Testis (tissue), 2 donors: ENCODE measurements at regions not wholly inside any gene's neighbourhood (a gene's known extent, or its start where the extent isn't known, plus 50 kb on each side); places are given as distances from the start of the nearest gene placed in this dataset.

Experiments used
- DNase-seq: peaks from one replicate; pipeline ENCODE4 v3.0.0-alpha.2; 2019
- H3K27ac ChIP-seq, 2 donors: fragments of 200-600 bp; sonication (generic); one replicate each; pipeline ENCODE4 v1.5.1; 2019
- H3K27me3 ChIP-seq: fragments of 200-600 bp; sonication (generic); one replicate; pipeline ENCODE4 v1.5.1; 2019
- H3K36me3 ChIP-seq: fragments of 200-600 bp; sonication (generic); one replicate; pipeline ENCODE4 v1.5.1; 2017; ENCODE audit warnings: low read depth; ENCODE audit errors: missing control alignments
- H3K4me1 ChIP-seq: fragments of 200-600 bp; sonication (generic); one replicate; pipeline ENCODE4 v1.5.1; 2019
- H3K4me3 ChIP-seq, 2 donors: fragments of 200-600 bp; sonication (generic); one replicate each; pipeline ENCODE4 v1.5.1; 2017 to 2019
- H3K9me3 ChIP-seq: fragments of 200-600 bp; sonication (generic); one replicate; pipeline ENCODE4 v1.5.1; 2017
- CTCF ChIP-seq, 3 experiments: fragments of 450-650 bp in 2 of 3; fragments of 200-600 bp in 1 of 3; sonication (generic) in 1 of 3; IDR thresholded peaks; one replicate each; pipeline ENCODE4 v1.5.1; 2016 to 2019; ENCODE audit warnings: antibody characterized with exemption in 3 of 3, mild to moderate bottlenecking in 2 of 3, moderate library complexity in 1 of 3
- POLR2A ChIP-seq: fragments of 450-650 bp; IDR thresholded peaks from one replicate; pipeline ENCODE4 v1.6.1; 2017; ENCODE audit warnings: antibody characterized with exemption, mild to moderate bottlenecking, moderate library complexity
- WGBS, 2 donors: methylation state at CpG; one replicate each; pipeline ENCODE4 v1.1.5; 2018; 5-methylcytosine and 5-hydroxymethylcytosine counted together
- intact Hi-C: fragments of 100-400 bp; cut with DNase I; formaldehyde crosslinking; loops from one replicate; pipeline ENCODE4 v1.15.1; 2023; ENCODE audit warnings: low total_unique reads

DNA sequence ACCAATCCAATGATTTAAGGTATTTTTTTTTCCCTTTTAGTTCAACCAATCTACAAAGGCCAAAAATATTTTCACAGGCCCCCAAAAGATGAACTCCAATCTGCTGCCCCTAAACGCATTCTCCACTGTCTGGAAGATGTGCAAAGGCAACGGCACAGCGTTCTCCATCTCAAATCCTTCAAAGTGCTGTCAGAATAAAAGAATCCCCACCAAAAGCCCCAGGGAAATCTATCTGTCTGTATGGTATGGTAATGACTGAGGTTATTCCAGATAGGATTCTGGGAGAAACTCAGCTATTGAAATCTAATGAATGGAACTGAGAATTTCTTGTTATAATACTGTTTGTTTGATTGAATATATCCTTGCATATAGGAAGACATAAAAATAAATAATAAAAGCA is 217.8 kb upstream of the CCN2 start:
- H3K4me1 ChIP-seq: no peaks in the 10 kb centered on the region
- H3K9me3 ChIP-seq: no peaks in the 10 kb centered on the region
- no peak overlapping the region for H3K27ac ChIP-seq
- intact Hi-C loops: no loop called here
- WGBS, 2 donors: 77 to 85% methylated on average over 3 of the region's 3 CpGs
- no peaks in the 10 kb centered on the region for H3K36me3 ChIP-seq
- DNase-seq: no peak
- no peak overlapping the region for H3K4me3 ChIP-seq
- H3K27me3 ChIP-seq: no peaks in the 10 kb centered on the region
- TF ChIP-seq CTCF (IDR thresholded peaks at IDR 0.05) (no peak), POLR2A (no peak)

- Histone ChIP-seq H3K4me3 (no peak overlapping the region), H3K4me1 (no peaks in the 10 kb centered on the region), H3K9me3 (no peaks in the 10 kb centered on the region), H3K27me3 (no peaks in the 10 kb centered on the region), H3K27ac (no peak overlapping the region), H3K36me3 (no peaks in the 10 kb centered on the region)
- WGBS, 2 donors: 63 to 66% methylated on average over 4 of the region's 4 CpGs
- intact Hi-C loops: no loop called here
- no peak for TF ChIP-seq CTCF (IDR thresholded peaks at IDR 0.05)
- TF ChIP-seq POLR2A: no peak
- no peak for DNase-seq
These were observed 217.0 kb upstream of the CCN2 start for GRCh38 chr6:132167929-132168892.

GRCh38 chr6:132166526-132167051 is 215.4 kb upstream of the CCN2 start:
- WGBS, 2 donors: 76 to 84% methylated on average over 1 of the region's 1 CpG
- intact Hi-C loops: no loop called here
- TF ChIP-seq CTCF (IDR thresholded peaks at IDR 0.05) (no peak), POLR2A (no peak)

GRCh38 chr6:132165677-132166076 is 214.5 kb upstream of the CCN2 start:
- Histone ChIP-seq H3K27ac (no peak overlapping the region), H3K4me1 (no peaks in the 10 kb centered on the region), H3K9me3 (no peaks in the 10 kb centered on the region), H3K4me3 (no peak overlapping the region), H3K36me3 (no peaks in the 10 kb centered on the region), H3K27me3 (no peaks in the 10 kb centered on the region)
- WGBS, 2 donors: 81 to 86% methylated on average over 2 of the region's 2 CpGs
- TF ChIP-seq POLR2A: no peak
- TF ChIP-seq CTCF (IDR thresholded peaks at IDR 0.05): no peak
- DNase-seq: no peak
- intact Hi-C loops: no loop called here

More at GRCh38 chr6:132166526-132167051, 215.4 kb upstream of the CCN2 start:
- Histone ChIP-seq H3K36me3 (no peaks in the 10 kb centered on the region), H3K27ac (no peak overlapping the region), H3K27me3 (no peaks in the 10 kb centered on the region), H3K4me1 (no peaks in the 10 kb centered on the region), H3K4me3 (no peak overlapping the region), H3K9me3 (no peaks in the 10 kb centered on the region)
- no peak for DNase-seq
